H9 (cell line): ENCODE measurements at regions not wholly inside any gene's neighbourhood (a gene's known extent, or its start where the extent isn't known, plus 50 kb on each side); places are given as distances from the start of the nearest gene placed in this dataset.

Source experiments
- DNase-seq: peaks from one replicate; pipeline ENCODE4 v3.0.0-alpha.2; 2017
- H2AFZ ChIP-seq: one replicate; pipeline ENCODE4 v1.6.1; 2013; ENCODE audit warnings: mild to moderate bottlenecking, low read length, control low read depth, moderate library complexity
- H2AK5ac ChIP-seq: 2 replicates; pipeline ENCODE4 v1.6.1; 2013; ENCODE audit warnings: low read length, control low read depth, mixed read lengths; ENCODE audit not compliant: insufficient read length
- H2BK120ac ChIP-seq: one replicate; pipeline ENCODE4 v1.6.1; 2013; ENCODE audit warnings: low read depth, mild to moderate bottlenecking, low read length, control low read depth, inconsistent platforms; ENCODE audit not compliant: poor library complexity, severe bottlenecking
- H2BK12ac ChIP-seq: 2 replicates; pipeline ENCODE4 v1.6.1; 2013; ENCODE audit warnings: low read length, control low read depth, mixed read lengths, low read depth; ENCODE audit not compliant: insufficient read length
- H2BK15ac ChIP-seq: 2 replicates; pipeline ENCODE4 v1.6.1; 2013; ENCODE audit warnings: low read depth, low read length, control low read depth
- H2BK20ac ChIP-seq: one replicate; pipeline ENCODE4 v1.6.1; 2013; ENCODE audit warnings: low read depth, mild to moderate bottlenecking, low read length, control low read depth, inconsistent platforms; ENCODE audit not compliant: poor library complexity, severe bottlenecking
- H2BK5ac ChIP-seq: 2 replicates; pipeline ENCODE4 v1.6.1; 2013; ENCODE audit warnings: low read length, control low read depth, mixed read lengths; ENCODE audit not compliant: insufficient read length
- H3K14ac ChIP-seq: 2 replicates; pipeline ENCODE4 v1.6.1; 2013; ENCODE audit warnings: low read length, control low read depth; ENCODE audit not compliant: insufficient read depth
- H3K18ac ChIP-seq: 2 replicates; pipeline ENCODE4 v1.6.1; 2013; ENCODE audit warnings: low read depth, mild to moderate bottlenecking, mixed read lengths, low read length, control low read depth; ENCODE audit not compliant: insufficient read length
- H3K23ac ChIP-seq: 2 replicates; pipeline ENCODE4 v1.6.1; 2013; ENCODE audit warnings: low read length, control low read depth, mixed read lengths, low read depth; ENCODE audit not compliant: insufficient read length
- H3K23me2 ChIP-seq: 2 replicates; pipeline ENCODE4 v1.6.1; 2013; ENCODE audit warnings: low read depth, mild to moderate bottlenecking, mixed read lengths, low read length, control low read depth; ENCODE audit not compliant: insufficient read length, poor library complexity, severe bottlenecking
- H3K27ac ChIP-seq: 2 replicates; pipeline ENCODE4 v1.5.1; 2013; ENCODE audit warnings: low read length, control low read depth, mixed read lengths, low read depth; ENCODE audit not compliant: insufficient read length
- H3K27me3 ChIP-seq: 2 replicates; pipeline ENCODE4 v1.6.1; 2013; ENCODE audit warnings: low read length, control low read depth, inconsistent platforms; ENCODE audit not compliant: insufficient read depth
- H3K4ac ChIP-seq: 2 replicates; pipeline ENCODE4 v1.6.1; 2013; ENCODE audit warnings: low read depth, mild to moderate bottlenecking, control low read depth, inconsistent platforms, low read length, moderate library complexity
- H3K4me1 ChIP-seq: 2 replicates; pipeline ENCODE4 v1.6.1; 2013; ENCODE audit warnings: low read length, control low read depth, inconsistent platforms; ENCODE audit not compliant: insufficient read depth
- H3K4me2 ChIP-seq: 2 replicates; pipeline ENCODE4 v1.6.1; 2013; ENCODE audit warnings: low read length, control low read depth, mixed read lengths; ENCODE audit not compliant: insufficient read length, insufficient read depth
- H3K56ac ChIP-seq: 2 replicates; pipeline ENCODE4 v1.6.1; 2013; ENCODE audit warnings: low read depth, mild to moderate bottlenecking, mixed read lengths, low read length, control low read depth; ENCODE audit not compliant: insufficient read length
- H3K79me1 ChIP-seq: 2 replicates; pipeline ENCODE4 v1.6.1; 2013; ENCODE audit warnings: low read depth, mild to moderate bottlenecking, moderate library complexity, low read length, control low read depth, inconsistent platforms; ENCODE audit not compliant: insufficient read depth, poor library complexity, severe bottlenecking
- H3K79me2 ChIP-seq: 2 replicates; pipeline ENCODE4 v1.6.1; 2013; ENCODE audit warnings: low read length, control low read depth, inconsistent platforms; ENCODE audit not compliant: insufficient read depth
- H3K9ac ChIP-seq: 2 replicates; pipeline ENCODE4 v1.6.1; 2013; ENCODE audit warnings: low read length, control low read depth, mixed read lengths; ENCODE audit not compliant: insufficient read length; ENCODE audit errors: extremely low read depth
- H3K9me3 ChIP-seq: one replicate; pipeline ENCODE4 v1.6.1; 2013; ENCODE audit warnings: low read depth, low read length, inconsistent platforms; ENCODE audit not compliant: control insufficient read depth
- H3T11ph ChIP-seq: one replicate; pipeline ENCODE4 v1.6.1; 2013; ENCODE audit warnings: mild to moderate bottlenecking, low read length, control low read depth, inconsistent platforms
- H4K20me1 ChIP-seq: one replicate; pipeline ENCODE4 v1.6.1; 2013; ENCODE audit not compliant: control insufficient read depth, insufficient read length, insufficient read depth
- H4K5ac ChIP-seq: 2 replicates; pipeline ENCODE4 v1.6.1; 2013; ENCODE audit warnings: low read depth, mild to moderate bottlenecking, mixed read lengths, low read length, control low read depth; ENCODE audit not compliant: insufficient read length
- H4K8ac ChIP-seq: replicated peaks from 2 replicates; pipeline ENCODE4 v1.6.1; 2013; ENCODE audit warnings: low read length, control low read depth, mixed read lengths, low read depth; ENCODE audit not compliant: insufficient read length
- H4K91ac ChIP-seq: 2 replicates; pipeline ENCODE4 v1.6.1; 2013; ENCODE audit warnings: low read depth, mild to moderate bottlenecking, moderate library complexity, mixed read lengths, low read length, control low read depth; ENCODE audit not compliant: insufficient read length
- H3K27ac Mint-ChIP-seq, 3 experiments: 2 replicates in 2 of 3; 3 replicates in 1 of 3; pipeline ENCODE4 v1.8.0; 2020 to 2021; ENCODE audit warnings: mixed read lengths in 3 of 3, mild to moderate bottlenecking in 1 of 3, moderate library complexity in 1 of 3
- H3K27me3 Mint-ChIP-seq: 2 replicates; pipeline ENCODE4 v1.8.0; 2021; ENCODE audit warnings: low read depth, mild to moderate bottlenecking, moderate library complexity, mixed read lengths
- H3K36me3 Mint-ChIP-seq, 3 experiments: 2 replicates in 2 of 3; 3 replicates in 1 of 3; pipeline ENCODE4 v1.8.0; 2020 to 2021; ENCODE audit warnings: low read depth in 3 of 3, mixed read lengths in 3 of 3; ENCODE audit not compliant: insufficient read depth in 1 of 3
- H3K4me1 Mint-ChIP-seq, 2 experiments: 2 replicates each; pipeline ENCODE4 v1.8.0; 2020; ENCODE audit warnings: mixed read lengths in 2 of 2
- H3K4me3 Mint-ChIP-seq, 2 experiments: 2 replicates in 1 of 2; 3 replicates in 1 of 2; pipeline ENCODE4 v1.8.0; 2020 to 2021; ENCODE audit warnings: mild to moderate bottlenecking in 2 of 2, mixed read lengths in 2 of 2, moderate library complexity in 1 of 2
- H3K9me3 Mint-ChIP-seq, 2 experiments: 2 replicates in 1 of 2; 3 replicates in 1 of 2; pipeline ENCODE4 v1.8.0; 2020; ENCODE audit warnings: mild to moderate bottlenecking in 2 of 2, mixed read lengths in 2 of 2, moderate library complexity in 1 of 2
- WGBS: extraction: QIAGEN DNeasy Blood & Tissue Kit; methylation state at CpG from one replicate; pipeline ENCODE4 v1.1.7; 2013; ENCODE audit warnings: missing lambda C conversion rate, low lambda C conversion rate, mixed read lengths; ENCODE audit not compliant: insufficient read length; ENCODE audit errors: extremely low coverage; 5-methylcytosine and 5-hydroxymethylcytosine counted together
- TF ChIP-seq, protein P1 (sequence below): fragments of 200-600 bp; sonication (generic); conservative IDR thresholded peaks from 3 replicates; pipeline ENCODE4 v1.8.0; 2021; ENCODE audit warnings: antibody characterized with exemption, mild to moderate bottlenecking

DNA sequence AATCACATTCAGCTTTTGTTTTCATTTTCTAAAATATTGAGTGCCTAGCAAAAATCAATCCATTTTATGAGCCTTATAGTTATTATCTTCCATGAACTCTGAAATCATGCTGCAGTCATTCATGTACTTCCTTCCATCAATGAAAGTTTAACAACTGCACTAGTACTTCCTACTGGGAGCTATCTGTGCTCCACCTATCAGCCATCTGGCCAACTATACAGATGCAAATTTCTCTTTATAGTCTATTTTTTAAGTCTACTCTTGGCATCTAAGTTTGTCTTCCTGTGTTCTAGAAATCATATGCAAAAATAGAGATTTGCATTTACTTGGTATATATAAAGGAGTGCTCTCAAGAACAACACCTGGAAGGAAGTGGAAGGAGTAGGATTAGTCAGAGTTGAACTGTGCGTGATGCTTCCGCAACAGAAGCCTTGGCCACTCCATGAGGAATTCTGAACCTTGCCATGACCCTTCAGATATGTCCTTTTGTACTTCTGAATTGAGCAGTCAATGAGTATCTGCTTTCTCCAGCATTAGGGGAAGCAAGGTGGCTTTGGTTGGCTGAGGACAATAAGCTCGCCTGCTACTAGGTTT is 403.2 kb upstream of the ADAMTS5 start:
- TF ChIP-seq, protein P1, sequence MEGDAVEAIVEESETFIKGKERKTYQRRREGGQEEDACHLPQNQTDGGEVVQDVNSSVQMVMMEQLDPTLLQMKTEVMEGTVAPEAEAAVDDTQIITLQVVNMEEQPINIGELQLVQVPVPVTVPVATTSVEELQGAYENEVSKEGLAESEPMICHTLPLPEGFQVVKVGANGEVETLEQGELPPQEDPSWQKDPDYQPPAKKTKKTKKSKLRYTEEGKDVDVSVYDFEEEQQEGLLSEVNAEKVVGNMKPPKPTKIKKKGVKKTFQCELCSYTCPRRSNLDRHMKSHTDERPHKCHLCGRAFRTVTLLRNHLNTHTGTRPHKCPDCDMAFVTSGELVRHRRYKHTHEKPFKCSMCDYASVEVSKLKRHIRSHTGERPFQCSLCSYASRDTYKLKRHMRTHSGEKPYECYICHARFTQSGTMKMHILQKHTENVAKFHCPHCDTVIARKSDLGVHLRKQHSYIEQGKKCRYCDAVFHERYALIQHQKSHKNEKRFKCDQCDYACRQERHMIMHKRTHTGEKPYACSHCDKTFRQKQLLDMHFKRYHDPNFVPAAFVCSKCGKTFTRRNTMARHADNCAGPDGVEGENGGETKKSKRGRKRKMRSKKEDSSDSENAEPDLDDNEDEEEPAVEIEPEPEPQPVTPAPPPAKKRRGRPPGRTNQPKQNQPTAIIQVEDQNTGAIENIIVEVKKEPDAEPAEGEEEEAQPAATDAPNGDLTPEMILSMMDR, result no peak
- H3K9ac ChIP-seq, result no peak overlapping the region
- H3K36me3 Mint-ChIP-seq, result peaks cover 0 to 7% (median 0%) of the 10 kb centered on the region in 3 experiments; a peak in 3 of 7 replicates
- H3K27me3 ChIP-seq, result no peaks in the 10 kb centered on the region
- H2BK20ac ChIP-seq, result no peak overlapping the region
- no peaks in the 10 kb centered on the region for H3K79me1 ChIP-seq
- H3K14ac ChIP-seq, result no peak overlapping the region
- no peak overlapping the region for H3K4ac ChIP-seq
- no peak overlapping the region for H2AK5ac ChIP-seq
- H3K27me3 Mint-ChIP-seq, result no peaks in the 10 kb centered on the region
- H4K5ac ChIP-seq, result no peak overlapping the region
- no peaks in the 10 kb centered on the region for H3K23me2 ChIP-seq
- no peak overlapping the region for H3K4me2 ChIP-seq
- H2AFZ ChIP-seq, result no peak overlapping the region
- H2BK15ac ChIP-seq, result no peak overlapping the region
- peaks cover 17 to 26% of the 10 kb centered on the region in 2 experiments for H3K4me1 Mint-ChIP-seq
- H4K8ac ChIP-seq, result no peak overlapping the region
- no peak overlapping the region for H2BK5ac ChIP-seq
- H3K9me3 Mint-ChIP-seq, result no peaks in the 10 kb centered on the region; a peak in 1 of 5 replicates
- no peak overlapping the region for H3K56ac ChIP-seq
- peak overlapping the region; percentile 39 to 41 (median 39); a peak in 3 of 7 replicates for H3K27ac Mint-ChIP-seq
- H3K27ac ChIP-seq, result peak overlapping the region; percentile 35
- no CpG with 5 or more reads among the region's 3 CpGs for WGBS
- no peak overlapping the region for H2BK12ac ChIP-seq
- no peak overlapping the region for H2BK120ac ChIP-seq
- no peak for DNase-seq
- no peak overlapping the region; a peak in 1 of 5 replicates for H3K4me3 Mint-ChIP-seq
- no peaks in the 10 kb centered on the region for H4K20me1 ChIP-seq
- H3K18ac ChIP-seq, result no peak overlapping the region
- no peaks in the 10 kb centered on the region for H3K79me2 ChIP-seq
- no peak overlapping the region for H3T11ph ChIP-seq
- H3K9me3 ChIP-seq, result no peaks in the 10 kb centered on the region
- H3K23ac ChIP-seq, result no peak overlapping the region
- no peak overlapping the region for H4K91ac ChIP-seq
- peaks cover 7% of the 10 kb centered on the region; the same call in 1 of the 2 replicates for H3K4me1 ChIP-seq
